K562 (cell line): ENCODE measurements at regions not wholly inside any gene's neighbourhood (a gene's known extent, or its start where the extent isn't known, plus 50 kb on each side); places are given as distances from the start of the nearest gene placed in this dataset.

Source experiments
- EZH2 ChIP-seq: IDR thresholded peaks from 2 replicates; pipeline ENCODE4 v1.6.1; 2012; ENCODE audit warnings: low read depth, mild to moderate bottlenecking, inconsistent platforms, low read length, borderline replicate concordance
- MIER1 ChIP-seq: fragments of 450-650 bp; IDR thresholded peaks from 2 replicates; pipeline ENCODE4 v1.6.1; 2016; ENCODE audit warnings: antibody characterized with exemption, mild to moderate bottlenecking, low read depth
- POLR2A ChIP-seq: fragments of 450-650 bp; conservative IDR thresholded peaks from 2 replicates; pipeline ENCODE4 v1.6.1; 2016
- ZKSCAN3 ChIP-seq: fragments of 250-450 bp; sonication (Bioruptor Pico); IDR thresholded peaks from 2 replicates; pipeline ENCODE4 v1.4.0; 2020
- TF ChIP-seq, protein P1 (sequence below): fragments of 250-450 bp; sonication (Bioruptor Pico); IDR thresholded peaks from 2 replicates; pipeline ENCODE4 v1.5.1; 2021; ENCODE audit warnings: mild to moderate bottlenecking
- TF ChIP-seq, protein P2 (sequence below): IDR thresholded peaks from 3 replicates; pipeline ENCODE4 v1.6.1; 2011; ENCODE audit warnings: borderline replicate concordance, mild to moderate bottlenecking, moderate library complexity; ENCODE audit not compliant: insufficient read length; ENCODE audit errors: extremely low read depth

GRCh38 chrX:21193196-21193595 lies 181.0 kb upstream of the CNKSR2 start:
- TF ChIP-seq POLR2A (no peak), EZH2 (no peak), ZKSCAN3 (CRISPR knock-in tag) (no peak), MIER1 (no peak)
- TF ChIP-seq, protein P1, sequence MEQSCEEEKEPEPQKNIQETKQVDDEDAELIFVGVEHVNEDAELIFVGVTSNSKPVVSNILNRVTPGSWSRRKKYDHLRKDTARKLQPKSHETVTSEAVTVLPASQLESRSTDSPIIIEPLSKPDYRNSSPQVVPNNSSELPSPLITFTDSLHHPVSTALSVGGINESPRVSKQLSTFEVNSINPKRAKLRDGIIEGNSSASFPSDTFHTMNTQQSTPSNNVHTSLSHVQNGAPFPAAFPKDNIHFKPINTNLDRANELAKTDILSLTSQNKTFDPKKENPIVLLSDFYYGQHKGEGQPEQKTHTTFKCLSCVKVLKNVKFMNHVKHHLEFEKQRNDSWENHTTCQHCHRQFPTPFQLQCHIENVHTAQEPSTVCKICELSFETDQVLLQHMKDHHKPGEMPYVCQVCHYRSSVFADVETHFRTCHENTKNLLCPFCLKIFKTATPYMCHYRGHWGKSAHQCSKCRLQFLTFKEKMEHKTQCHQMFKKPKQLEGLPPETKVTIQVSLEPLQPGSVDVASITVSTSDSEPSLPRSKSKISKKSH (CRISPR knock-in tag) = no peak
- TF ChIP-seq, protein P2, sequence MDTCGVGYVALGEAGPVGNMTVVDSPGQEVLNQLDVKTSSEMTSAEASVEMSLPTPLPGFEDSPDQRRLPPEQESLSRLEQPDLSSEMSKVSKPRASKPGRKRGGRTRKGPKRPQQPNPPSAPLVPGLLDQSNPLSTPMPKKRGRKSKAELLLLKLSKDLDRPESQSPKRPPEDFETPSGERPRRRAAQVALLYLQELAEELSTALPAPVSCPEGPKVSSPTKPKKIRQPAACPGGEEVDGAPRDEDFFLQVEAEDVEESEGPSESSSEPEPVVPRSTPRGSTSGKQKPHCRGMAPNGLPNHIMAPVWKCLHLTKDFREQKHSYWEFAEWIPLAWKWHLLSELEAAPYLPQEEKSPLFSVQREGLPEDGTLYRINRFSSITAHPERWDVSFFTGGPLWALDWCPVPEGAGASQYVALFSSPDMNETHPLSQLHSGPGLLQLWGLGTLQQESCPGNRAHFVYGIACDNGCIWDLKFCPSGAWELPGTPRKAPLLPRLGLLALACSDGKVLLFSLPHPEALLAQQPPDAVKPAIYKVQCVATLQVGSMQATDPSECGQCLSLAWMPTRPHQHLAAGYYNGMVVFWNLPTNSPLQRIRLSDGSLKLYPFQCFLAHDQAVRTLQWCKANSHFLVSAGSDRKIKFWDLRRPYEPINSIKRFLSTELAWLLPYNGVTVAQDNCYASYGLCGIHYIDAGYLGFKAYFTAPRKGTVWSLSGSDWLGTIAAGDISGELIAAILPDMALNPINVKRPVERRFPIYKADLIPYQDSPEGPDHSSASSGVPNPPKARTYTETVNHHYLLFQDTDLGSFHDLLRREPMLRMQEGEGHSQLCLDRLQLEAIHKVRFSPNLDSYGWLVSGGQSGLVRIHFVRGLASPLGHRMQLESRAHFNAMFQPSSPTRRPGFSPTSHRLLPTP = no peak
